Activated T-cell treated with anti-CD3 and anti-CD28 coated beads, Interleukin-2, amount 50 U/mL, for 72 hours (primary cell): ENCODE measurements at regions not wholly inside any gene's neighbourhood (a gene's known extent, or its start where the extent isn't known, plus 50 kb on each side); places are given as distances from the start of the nearest gene placed in this dataset.

Experiments
- ATAC-seq, 2 donors: fragments of 150-1000 bp; cut with Tn5 transposase; replicated peaks in 1 of 2; 2 replicates each; pipeline ENCODE4 v1.10.0; 2021; ENCODE audit warnings: moderate library complexity in 2 of 2, mild to moderate bottlenecking in 1 of 2
- DNase-seq, 2 donors: peaks; one replicate each; pipeline ENCODE4 v3.0.0; 2021 to 2022; ENCODE audit warnings: mixed read lengths in 1 of 2
- H3K27ac Mint-ChIP-seq: one replicate; pipeline ENCODE4 v1.8.0; 2022; ENCODE audit warnings: mild to moderate bottlenecking, moderate library complexity, mixed read lengths
- H3K27me3 Mint-ChIP-seq: one replicate; pipeline ENCODE4 v1.8.0; 2022; ENCODE audit warnings: low read depth, mixed read lengths
- H3K36me3 Mint-ChIP-seq, 2 donors: one replicate each; pipeline ENCODE4 v1.8.0; 2022; ENCODE audit warnings: mixed read lengths in 2 of 2, mild to moderate bottlenecking in 1 of 2; ENCODE audit not compliant: insufficient read depth in 2 of 2
- H3K4me1 Mint-ChIP-seq: one replicate; pipeline ENCODE4 v1.8.0; 2022; ENCODE audit warnings: low read depth, mixed read lengths
- H3K4me3 Mint-ChIP-seq, 2 donors: one replicate each; pipeline ENCODE4 v1.8.0; 2022; ENCODE audit warnings: mild to moderate bottlenecking in 2 of 2, mixed read lengths in 2 of 2, moderate library complexity in 2 of 2
- H3K9me3 Mint-ChIP-seq, 2 donors: one replicate each; pipeline ENCODE4 v1.8.0; 2022; ENCODE audit warnings: mixed read lengths in 2 of 2

DNA sequence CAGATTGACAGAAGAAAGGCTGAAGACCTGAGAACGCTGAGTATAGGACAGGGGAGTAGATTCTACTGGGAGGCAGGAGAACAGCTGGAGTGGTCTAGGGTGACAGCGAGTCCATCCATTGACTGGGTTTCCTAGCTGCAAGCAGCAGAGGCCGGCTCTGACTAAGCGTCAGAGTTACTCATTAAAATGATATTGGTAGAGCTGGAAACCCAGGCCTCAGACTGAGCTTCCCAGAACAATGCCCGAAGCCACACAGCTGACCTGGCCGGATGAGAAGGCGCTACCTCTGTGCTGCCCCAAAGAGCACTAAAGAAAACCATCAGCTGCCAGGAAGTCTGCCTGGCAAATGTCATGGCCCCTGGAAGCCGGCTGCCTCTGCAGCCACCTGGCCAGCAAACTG is 78.5 kb upstream of the FZD10 start:
- no peak for ATAC-seq
- Mint-ChIP-seq H3K27ac (no peak overlapping the region), H3K9me3 (peaks cover 0 to 4% of the 10 kb centered on the region in 2 donors), H3K36me3 (no peaks in the 10 kb centered on the region), H3K4me1 (peaks cover 19% of the 10 kb centered on the region), H3K27me3 (no peaks in the 10 kb centered on the region), H3K4me3 (no peak overlapping the region)
- DNase-seq = no peak

DNA sequence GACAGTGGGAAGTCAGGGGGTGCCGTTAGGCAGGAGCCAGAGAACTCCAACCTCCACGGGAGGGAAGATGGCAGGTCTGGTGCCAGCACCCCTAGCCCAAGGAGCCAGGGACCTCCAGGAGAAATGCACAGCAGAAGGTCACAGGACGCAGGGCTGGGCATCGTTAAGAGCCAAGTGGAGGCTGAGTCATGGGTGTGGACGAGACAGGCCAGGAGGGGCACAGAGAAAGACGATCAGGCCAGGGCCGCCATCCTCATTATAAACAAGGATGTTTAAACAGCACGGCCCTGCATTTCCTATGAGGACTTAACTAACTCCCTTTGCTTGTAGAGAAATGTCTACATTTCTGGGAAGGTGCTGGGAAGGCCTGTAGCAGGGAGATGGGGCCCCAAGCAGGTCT is 77.9 kb upstream of the FZD10 start:
- Mint-ChIP-seq H3K4me3 (no peak overlapping the region), H3K27me3 (no peaks in the 10 kb centered on the region), H3K4me1 (peaks cover 19% of the 10 kb centered on the region), H3K27ac (no peak overlapping the region), H3K9me3 (no peaks in the 10 kb centered on the region), H3K36me3 (no peaks in the 10 kb centered on the region)
- no peak for DNase-seq
- ATAC-seq = no peak

DNA sequence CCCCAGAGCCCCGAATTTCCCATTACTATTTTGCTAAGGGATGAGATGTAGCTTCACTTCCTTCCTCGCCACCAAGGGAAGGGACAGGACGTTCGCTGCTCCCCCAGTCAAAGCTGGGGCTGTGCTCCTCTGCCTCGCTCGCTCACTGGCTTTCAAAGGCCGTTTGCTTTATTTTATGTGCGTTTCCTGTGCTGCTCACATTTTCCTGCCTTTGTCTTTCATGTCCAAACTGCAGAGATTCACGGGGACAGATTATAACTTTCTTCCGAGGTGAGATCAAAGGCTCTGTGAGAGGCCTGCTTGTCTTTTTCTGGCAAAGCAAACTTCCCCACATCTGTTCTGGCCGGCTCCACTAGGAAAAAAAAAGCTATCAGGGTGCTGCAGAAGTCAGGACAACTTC is 76.0 kb upstream of the FZD10 start:
- H3K27me3 Mint-ChIP-seq = no peaks in the 10 kb centered on the region
- H3K9me3 Mint-ChIP-seq = peaks cover 6 to 7% of the 10 kb centered on the region in 2 donors
- H3K4me3 Mint-ChIP-seq = peak overlapping the region; percentile 49 to 63
- ATAC-seq (peak in 1 of 2 donors; percentile 40), DNase-seq (peak; percentile 1 to 2)
- H3K4me1 Mint-ChIP-seq = peaks cover 19% of the 10 kb centered on the region
- H3K36me3 Mint-ChIP-seq = no peaks in the 10 kb centered on the region
- H3K27ac Mint-ChIP-seq = no peak overlapping the region

DNA sequence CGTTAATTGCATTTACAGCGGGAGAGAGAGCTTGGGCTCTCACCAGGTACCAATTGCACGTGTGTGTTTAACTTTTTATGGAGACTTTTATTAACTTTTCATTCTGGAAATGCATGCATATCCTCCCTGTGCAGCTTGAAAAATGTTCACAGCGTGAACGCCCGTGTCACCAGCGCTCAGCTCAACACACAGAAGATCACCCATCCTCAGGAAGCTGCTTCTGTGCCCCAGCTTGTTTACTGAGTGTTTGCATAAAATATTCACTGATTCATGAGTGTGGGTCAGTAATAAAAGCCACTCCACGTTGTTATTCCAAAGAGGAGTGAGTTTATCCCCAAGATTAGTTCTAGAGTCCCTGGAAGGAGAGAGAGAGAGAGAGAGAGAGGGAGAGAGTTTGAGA is 75.5 kb upstream of the FZD10 start:
- Mint-ChIP-seq H3K9me3 (peaks cover 8 to 9% of the 10 kb centered on the region in 2 donors), H3K36me3 (no peaks in the 10 kb centered on the region), H3K4me3 (peak overlapping the region; percentile 49 to 63), H3K27me3 (no peaks in the 10 kb centered on the region), H3K27ac (no peak overlapping the region), H3K4me1 (peaks cover 19% of the 10 kb centered on the region)
- no peak for ATAC-seq
- no peak for DNase-seq

DNA sequence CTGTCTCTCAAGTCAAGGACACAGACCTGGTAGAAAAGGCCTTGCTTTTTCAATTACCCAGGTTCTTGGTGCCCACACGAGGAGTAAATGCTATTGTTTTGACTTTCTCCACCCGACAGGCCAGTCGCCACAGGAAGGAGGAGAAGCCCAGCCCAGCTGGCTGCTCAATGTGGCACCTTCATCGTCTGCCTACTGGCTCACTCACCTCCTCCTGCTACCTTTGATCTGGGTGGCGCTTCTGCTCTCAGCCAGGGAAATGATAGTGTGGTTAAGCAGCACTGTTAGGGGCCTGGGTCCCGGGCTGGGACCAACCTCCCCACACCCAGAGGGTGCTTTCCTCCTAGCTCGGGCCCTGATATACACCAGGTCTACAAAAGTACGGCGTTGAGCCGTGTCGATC is 75.0 kb upstream of the FZD10 start:
- Mint-ChIP-seq H3K27ac (no peak overlapping the region), H3K9me3 (peaks cover 8 to 9% of the 10 kb centered on the region in 2 donors), H3K36me3 (no peaks in the 10 kb centered on the region), H3K4me1 (peaks cover 19% of the 10 kb centered on the region), H3K4me3 (peak overlapping the region; percentile 21 to 27), H3K27me3 (no peaks in the 10 kb centered on the region)
- ATAC-seq (peak in 1 of 2 donors; percentile 28), DNase-seq (peak in 1 of 2 donors; percentile 8)

DNA sequence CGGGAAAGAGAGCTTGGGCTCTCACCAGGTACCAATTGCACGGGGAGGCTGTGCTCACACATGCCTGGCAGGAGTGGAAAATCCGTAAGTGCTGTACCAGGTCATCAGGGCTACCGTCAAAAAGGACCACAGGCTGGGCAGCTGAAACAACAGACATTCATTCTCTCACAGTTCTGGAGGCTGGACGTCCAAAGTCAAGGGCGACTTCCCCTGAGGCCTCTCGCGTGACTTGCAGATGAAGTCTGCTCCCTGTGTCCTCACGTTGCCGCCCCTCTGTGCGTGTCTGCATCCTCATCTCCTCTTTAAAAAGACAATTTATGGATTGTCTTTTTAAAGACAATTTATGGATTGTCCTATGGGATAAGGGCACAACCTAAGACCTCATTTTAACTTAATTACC is 73.8 kb upstream of the FZD10 start:
- H3K36me3 Mint-ChIP-seq = no peaks in the 10 kb centered on the region
- H3K27ac Mint-ChIP-seq = no peak overlapping the region
- no peak overlapping the region for H3K4me3 Mint-ChIP-seq
- no peak for DNase-seq
- no peak for ATAC-seq
- no peaks in the 10 kb centered on the region for H3K27me3 Mint-ChIP-seq
- H3K4me1 Mint-ChIP-seq = peaks cover 19% of the 10 kb centered on the region
- H3K9me3 Mint-ChIP-seq = peaks cover 8 to 9% of the 10 kb centered on the region in 2 donors

DNA sequence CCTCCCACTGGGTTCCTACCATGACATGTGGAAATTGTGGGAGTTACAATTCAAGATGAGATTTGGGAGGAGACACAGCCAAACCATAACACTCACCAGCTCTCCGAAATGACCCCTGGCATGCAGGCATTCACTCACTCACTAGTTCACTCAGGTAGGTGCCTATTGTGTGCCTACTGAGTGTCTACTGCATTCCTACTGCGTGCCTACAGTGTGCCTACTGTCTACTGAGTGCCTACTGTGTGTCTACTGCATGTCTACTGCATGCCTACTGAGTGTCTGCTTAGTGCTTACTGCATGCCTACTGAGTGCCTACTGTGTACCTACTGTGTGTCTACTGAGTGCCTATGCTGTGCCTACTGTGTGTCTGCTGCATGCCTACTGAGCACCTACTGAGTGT is 71.7 kb upstream of the FZD10 start:
- DNase-seq (no peak), ATAC-seq (no peak)
- Mint-ChIP-seq H3K27me3 (no peaks in the 10 kb centered on the region), H3K36me3 (no peaks in the 10 kb centered on the region), H3K4me3 (no peak overlapping the region), H3K9me3 (peaks cover 8 to 9% of the 10 kb centered on the region in 2 donors), H3K27ac (no peak overlapping the region), H3K4me1 (peaks cover 19% of the 10 kb centered on the region)

DNA sequence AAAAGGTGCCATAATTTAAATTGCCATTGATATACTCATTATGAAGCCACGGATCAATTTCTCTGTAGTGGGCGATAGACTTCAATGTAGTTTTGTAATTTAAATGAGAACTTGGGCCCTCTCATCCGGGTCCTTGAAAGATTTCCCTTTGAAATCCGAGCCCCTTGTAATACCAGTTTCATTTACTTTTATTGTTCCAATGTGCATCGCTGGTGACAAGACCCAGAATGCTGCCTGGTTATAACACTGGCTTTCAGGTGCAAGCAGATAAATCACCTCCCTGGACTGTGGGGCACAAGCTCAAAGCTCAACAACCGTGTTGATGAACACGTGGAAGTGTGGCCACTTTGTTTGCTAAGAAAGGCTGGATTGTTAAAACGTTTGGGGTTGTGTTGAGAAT is 68.9 kb upstream of the FZD10 start:
- peaks cover 8 to 9% of the 10 kb centered on the region in 2 donors for H3K9me3 Mint-ChIP-seq
- H3K4me3 Mint-ChIP-seq = no peak overlapping the region
- no peaks in the 10 kb centered on the region for H3K4me1 Mint-ChIP-seq

DNA sequence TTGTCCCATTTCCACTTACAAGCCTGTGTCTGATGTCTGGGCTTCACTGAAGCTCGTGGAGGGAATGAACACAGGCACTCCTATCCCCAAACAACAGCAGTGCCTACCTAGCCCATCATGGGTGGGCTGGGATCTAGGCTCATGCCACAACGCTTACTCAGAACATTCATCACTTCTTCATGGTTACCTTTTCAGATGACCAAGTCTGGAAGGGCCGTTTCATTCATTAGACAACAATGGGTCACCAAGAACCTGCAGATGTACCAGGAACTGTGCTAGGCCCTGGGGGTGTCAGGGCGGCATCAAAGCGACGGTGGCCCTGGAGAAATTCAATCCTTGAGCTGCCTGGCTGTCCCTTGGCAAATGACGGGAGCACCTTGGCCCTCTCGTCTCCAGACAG is 64.9 kb upstream of the FZD10 start:
- no peaks in the 10 kb centered on the region for H3K9me3 Mint-ChIP-seq
- DNase-seq (no peak), ATAC-seq (no peak)
- H3K27ac Mint-ChIP-seq = no peak overlapping the region
- H3K36me3 Mint-ChIP-seq = no peaks in the 10 kb centered on the region
- peaks cover 5% of the 10 kb centered on the region for H3K27me3 Mint-ChIP-seq
- H3K4me1 Mint-ChIP-seq = no peaks in the 10 kb centered on the region
- no peak overlapping the region for H3K4me3 Mint-ChIP-seq

More for the DNA sequence above, 68.9 kb upstream of the FZD10 start:
- DNase-seq (no peak), ATAC-seq (no peak)
- no peaks in the 10 kb centered on the region for H3K36me3 Mint-ChIP-seq
- H3K27me3 Mint-ChIP-seq = no peaks in the 10 kb centered on the region
- no peak overlapping the region for H3K27ac Mint-ChIP-seq

DNA sequence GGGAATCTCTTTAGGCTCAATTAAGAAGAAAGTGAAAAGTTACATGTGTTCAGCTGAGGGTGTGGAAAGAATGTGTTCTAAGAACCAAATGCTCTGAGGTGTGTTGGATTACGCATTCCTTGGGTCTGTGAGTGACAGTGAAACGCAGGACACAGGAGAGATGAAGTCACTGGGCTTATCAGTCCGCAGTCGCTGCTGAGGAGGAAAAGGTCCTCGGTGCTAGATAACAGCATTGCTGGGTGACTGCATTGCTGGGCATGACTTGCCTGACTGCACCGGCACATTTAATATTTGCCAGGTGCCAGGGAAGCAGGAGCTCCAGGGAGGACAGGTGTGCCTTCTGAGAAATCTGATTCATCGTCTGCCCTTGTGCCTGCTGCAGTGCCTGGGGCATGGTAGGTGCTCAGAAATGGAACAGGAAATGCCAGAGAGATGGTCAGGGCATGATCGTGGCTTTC is 64.4 kb upstream of the FZD10 start:
- Mint-ChIP-seq H3K4me1 (no peaks in the 10 kb centered on the region), H3K9me3 (no peaks in the 10 kb centered on the region), H3K27ac (no peak overlapping the region), H3K4me3 (no peak overlapping the region), H3K27me3 (peaks cover 5% of the 10 kb centered on the region), H3K36me3 (no peaks in the 10 kb centered on the region)
- DNase-seq (no peak), ATAC-seq (no peak)

DNA sequence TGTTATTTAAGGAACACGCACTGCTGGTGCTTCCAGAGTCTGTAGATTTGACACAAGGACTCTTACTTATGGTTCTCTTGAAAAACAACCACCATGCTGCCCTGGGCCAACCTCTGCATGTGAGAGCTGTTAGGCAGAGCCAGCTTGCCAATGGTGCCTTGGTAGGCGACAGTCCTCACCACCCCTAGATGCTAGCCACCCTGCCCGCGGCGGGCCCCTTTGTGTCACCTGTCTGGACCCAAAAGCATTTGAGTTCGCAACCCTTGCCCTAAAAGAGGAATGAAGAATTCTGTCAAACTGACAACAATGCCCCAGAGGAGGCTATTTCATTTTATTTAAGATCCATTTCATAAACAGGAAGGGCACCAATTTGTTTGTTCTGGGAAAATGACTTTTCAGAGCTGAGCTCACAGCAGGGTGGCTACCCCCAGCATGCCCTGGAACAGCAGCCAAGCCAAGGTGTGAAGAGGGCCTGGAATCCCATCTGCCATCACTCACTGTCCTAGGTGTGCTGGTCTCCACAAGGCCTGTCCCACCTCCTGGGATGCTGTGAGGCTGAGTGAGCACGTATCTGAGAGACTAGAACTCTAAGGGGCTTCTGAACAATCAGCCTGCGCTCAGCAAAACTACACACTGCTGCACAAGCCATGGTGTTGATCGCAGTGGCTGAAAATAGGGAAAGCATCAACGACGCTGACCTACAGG is 63.8 kb upstream of the FZD10 start:
- ATAC-seq (no peak), DNase-seq (no peak)
- H3K4me1 Mint-ChIP-seq = no peaks in the 10 kb centered on the region
- no peak overlapping the region for H3K27ac Mint-ChIP-seq
- no peak overlapping the region for H3K4me3 Mint-ChIP-seq
- H3K9me3 Mint-ChIP-seq = no peaks in the 10 kb centered on the region
- peaks cover 5% of the 10 kb centered on the region for H3K27me3 Mint-ChIP-seq
- no peaks in the 10 kb centered on the region for H3K36me3 Mint-ChIP-seq

DNA sequence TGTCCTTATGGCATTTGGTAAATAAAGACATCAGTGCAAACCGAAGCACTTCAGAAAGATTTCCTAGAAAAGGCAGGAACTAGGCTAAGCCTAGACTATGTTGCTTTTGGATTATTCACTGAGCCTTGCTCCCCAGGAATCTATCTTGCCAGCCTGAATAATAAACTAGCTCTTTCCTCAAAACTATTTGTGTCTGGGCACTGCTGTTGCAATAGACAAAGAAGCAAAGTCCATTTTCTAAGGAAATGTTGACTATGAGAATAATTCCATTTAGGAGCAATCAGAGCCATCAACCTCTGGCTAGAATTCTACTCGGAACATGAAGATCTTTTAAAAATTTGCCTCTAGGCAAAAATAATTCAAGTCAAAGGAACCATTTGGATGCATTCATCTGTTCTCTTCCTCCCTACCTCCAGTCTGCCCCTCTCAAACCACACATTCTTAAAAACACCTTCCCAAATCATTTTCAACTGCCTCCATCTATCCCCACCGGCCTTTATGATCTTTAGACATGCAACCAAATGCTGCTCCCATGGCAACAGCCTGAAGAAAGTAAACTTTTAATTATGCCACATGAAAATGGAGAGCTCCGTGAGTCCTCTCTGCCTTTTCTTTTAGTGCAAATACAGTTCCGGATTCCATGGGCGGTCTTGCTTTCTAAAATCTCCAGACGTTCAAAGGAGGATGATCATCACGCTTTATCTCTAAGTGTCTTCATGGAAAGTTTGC is 61.5 kb upstream of the FZD10 start:
- H3K4me1 Mint-ChIP-seq = peaks cover 8% of the 10 kb centered on the region
- peaks cover 0 to 2% of the 10 kb centered on the region in 2 donors for H3K36me3 Mint-ChIP-seq

DNA sequence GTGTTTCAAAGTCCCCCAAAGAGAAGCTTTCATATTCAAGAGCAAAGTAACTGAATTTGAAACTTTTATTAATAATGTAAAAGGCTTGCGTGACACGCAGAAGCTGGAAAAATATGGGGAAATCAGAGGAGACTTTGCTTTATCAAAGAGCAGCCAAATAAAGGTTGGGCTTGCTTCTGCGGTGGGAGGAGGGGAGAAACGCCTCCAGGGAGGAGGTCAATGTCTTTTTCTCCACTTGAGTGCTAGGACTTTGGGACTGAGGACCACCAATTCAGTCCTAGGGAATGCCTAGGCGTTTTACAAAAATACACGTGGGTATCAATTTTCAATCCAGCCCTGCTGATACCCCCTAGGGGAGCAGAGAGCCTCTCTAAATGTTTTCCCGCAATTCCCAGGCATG is 60.9 kb upstream of the FZD10 start:
- Mint-ChIP-seq H3K4me3 (no peak overlapping the region), H3K27ac (no peak overlapping the region), H3K4me1 (peaks cover 8% of the 10 kb centered on the region), H3K27me3 (peaks cover 23% of the 10 kb centered on the region), H3K9me3 (no peaks in the 10 kb centered on the region), H3K36me3 (peaks cover 0 to 2% of the 10 kb centered on the region in 2 donors)
- no peak for ATAC-seq
- no peak for DNase-seq

More for the DNA sequence above, 61.5 kb upstream of the FZD10 start:
- ATAC-seq (no peak), DNase-seq (no peak)
- Mint-ChIP-seq H3K27ac (no peak overlapping the region), H3K27me3 (peaks cover 23% of the 10 kb centered on the region), H3K9me3 (no peaks in the 10 kb centered on the region), H3K4me3 (no peak overlapping the region)
